ENCODE measurements at regions not wholly inside any gene's neighbourhood (a gene's known extent, or its start where the extent isn't known, plus 50 kb on each side); places are given as distances from the start of the nearest gene placed in this dataset.

- Histone ChIP-seq H3K23me2 (ENCODE audit: insufficient read length, low read depth, low read length, poor library complexity, severe bottlenecking) (no peaks in the 10 kb centered on the region), H3T11ph (ENCODE audit: low read length) (no peak overlapping the region), H4K91ac (ENCODE audit: insufficient read length, low read depth, low read length) (no peak overlapping the region), H4K5ac (ENCODE audit: insufficient read length, low read depth, low read length) (no peak overlapping the region), H2BK5ac (ENCODE audit: insufficient read length, low read length) (no peak overlapping the region), H3K27me3 (ENCODE audit: insufficient read depth, low read length) (no peaks in the 10 kb centered on the region), H3K56ac (ENCODE audit: insufficient read length, low read depth, low read length) (no peak overlapping the region), H2BK120ac (ENCODE audit: low read depth, low read length, poor library complexity, severe bottlenecking) (no peak overlapping the region), H2AK5ac (ENCODE audit: insufficient read length, low read length) (no peak overlapping the region), H2BK12ac (ENCODE audit: insufficient read length, low read depth, low read length) (no peak overlapping the region), H3K27ac (ENCODE audit: insufficient read length, low read depth, low read length) (no peak overlapping the region), H3K79me2 (ENCODE audit: insufficient read depth, low read length) (no peaks in the 10 kb centered on the region), H4K20me1 (ENCODE audit: control insufficient read depth, insufficient read depth, insufficient read length) (no peaks in the 10 kb centered on the region), H2AFZ (ENCODE audit: low read length) (no peak overlapping the region), H3K23ac (ENCODE audit: insufficient read length, low read depth, low read length) (no peak overlapping the region), H3K18ac (ENCODE audit: insufficient read length, low read depth, low read length) (no peak overlapping the region), H2BK20ac (ENCODE audit: low read depth, low read length, poor library complexity, severe bottlenecking) (no peak overlapping the region), H3K4ac (ENCODE audit: low read depth, low read length) (no peak overlapping the region), H3K9me3 (ENCODE audit: control insufficient read depth, low read depth, low read length) (no peaks in the 10 kb centered on the region), H3K79me1 (ENCODE audit: insufficient read depth, low read depth, low read length, poor library complexity, severe bottlenecking) (no peaks in the 10 kb centered on the region), H3K4me2 (ENCODE audit: insufficient read depth, insufficient read length, low read length) (no peak overlapping the region), H4K8ac (replicated peaks; ENCODE audit: insufficient read length, low read depth, low read length) (no peak overlapping the region), H3K4me1 (ENCODE audit: insufficient read depth, low read length) (no peaks in the 10 kb centered on the region), H3K14ac (ENCODE audit: insufficient read depth, low read length) (no peak overlapping the region), H3K9ac (ENCODE audit: extremely low read depth, insufficient read length, low read length) (no peak overlapping the region), H2BK15ac (ENCODE audit: low read depth, low read length) (no peak overlapping the region)
- Mint-ChIP-seq H3K36me3 (ENCODE audit: insufficient read depth in 1 of 3, low read depth in 3 of 3) (no peaks in the 10 kb centered on the region), H3K4me3 (no peak overlapping the region), H3K9me3 (no peaks in the 10 kb centered on the region; a peak in 1 of 5 replicates), H3K4me1 (no peaks in the 10 kb centered on the region), H3K27me3 (ENCODE audit: low read depth) (no peaks in the 10 kb centered on the region), H3K27ac (no peak overlapping the region)
- no peak for TF ChIP-seq CTCF (conservative IDR thresholded peaks at IDR 0.05)
- DNase-seq, result no peak
- no CpG with 5 or more reads among the region's 2 CpGs for WGBS (ENCODE audit: extremely low coverage, insufficient read length, low lambda C conversion rate)
Observed at GRCh38 chr2:139142252-139142880, 362.2 kb upstream of the NXPH2 start.
